HCT116 (cell line): ENCODE measurements at regions not wholly inside any gene's neighbourhood (a gene's known extent, or its start where the extent isn't known, plus 50 kb on each side); places are given as distances from the start of the nearest gene placed in this dataset.

Experiments
- ATAC-seq: fragments of 200-7000 bp; cut with Tn5 transposase; 2 replicates; pipeline ENCODE4 v1.9.1; 2020; ENCODE audit warnings: mild to moderate bottlenecking, moderate library complexity
- BruUV-seq: library from RNA; stranded (reverse); fragments of 400-500 nt; replicated peaks from 2 replicates; lab custom pipeline; 2021; lab: Mats Ljungman, UMichigan
- CTCF ChIA-PET: fragments of 300-600 bp; sonication (Branson Sonifier 250); formaldehyde crosslinking; loops from one replicate; lab custom pipeline; 2021; ENCODE audit warnings: antibody characterized with exemption; lab: Charles Lee
- POLR2A ChIA-PET: fragments of 300-600, 350-600 bp; sonication (Branson Sonifier 250); formaldehyde crosslinking; loops from one replicate; lab custom pipeline; 2021; ENCODE audit warnings: antibody characterized with exemption; lab: Charles Lee
- RAD21 ChIA-PET, 2 experiments: fragments of 300-600 bp; sonication (Branson Sonifier 250); formaldehyde crosslinking; loops; one replicate each; lab custom pipeline; 2023; ENCODE audit warnings: low total read pairs in 2 of 2; ENCODE audit not compliant: uncharacterized antibody in 2 of 2, unreplicated experiment in 2 of 2, low non-redundant PET in 1 of 2; lab: Charles Lee
- DNase-seq: peaks from one replicate; pipeline ENCODE4 v3.0.0-alpha.2; 2010; ENCODE audit warnings: low read depth, low spot score
- H2AFZ ChIP-seq: fragments of 200-600 bp; shearing (Covaris generic), sonication (generic); 2 replicates; pipeline ENCODE4 v1.6.1; 2017; ENCODE audit warnings: low read depth, mixed run types, mixed read lengths, antibody characterized with exemption, low read length; ENCODE audit not compliant: poor library complexity, severe bottlenecking
- H3K27ac ChIP-seq: 2 replicates; pipeline ENCODE4 v1.5.1; 2012; ENCODE audit warnings: low read depth, low read length
- H3K27me3 ChIP-seq: fragments of 200-600 bp; sonication (generic); 2 replicates; pipeline ENCODE4 v1.6.1; 2016; ENCODE audit warnings: mixed run types, low read length, mixed read lengths; ENCODE audit not compliant: insufficient read depth
- H3K36me3 ChIP-seq, 2 experiments: fragments of 200-500 bp in 1 of 2; fragments of 200-600 bp in 1 of 2; sonication (Bioruptor generic) in 1 of 2; sonication (generic) in 1 of 2; 2 replicates each; pipeline versions ENCODE4 v1.5.1 to v1.6.1; 2014 to 2016; ENCODE audit warnings: low read length in 2 of 2, inconsistent platforms in 1 of 2, mixed read lengths in 1 of 2, mixed run types in 1 of 2; ENCODE audit not compliant: insufficient read depth in 2 of 2, control insufficient read depth in 1 of 2
- H3K4me1 ChIP-seq, 2 experiments: fragments of 200-600 bp in 1 of 2; sonication (generic) in 1 of 2; 2 replicates each; pipeline versions ENCODE4 v1.5.1 to v1.6.1; 2012 to 2017; ENCODE audit warnings: low read length in 2 of 2, inconsistent platforms in 1 of 2, mild to moderate bottlenecking in 1 of 2, mixed read lengths in 1 of 2, mixed run types in 1 of 2, moderate library complexity in 1 of 2; ENCODE audit not compliant: insufficient read depth in 2 of 2, control insufficient read depth in 1 of 2
- H3K4me2 ChIP-seq: fragments of 200-600 bp; sonication (generic); 2 replicates; pipeline ENCODE4 v1.6.1; 2017; ENCODE audit warnings: mixed run types, low read length, mixed read lengths
- H3K4me3 ChIP-seq, 2 experiments: fragments of 200-600 bp in 1 of 2; sonication (generic) in 1 of 2; replicated peaks in 1 of 2; 2 replicates each; pipeline ENCODE4 v1.5.1; 2011 to 2016; ENCODE audit warnings: low read length in 2 of 2, control low read depth in 1 of 2, low read depth in 1 of 2, mild to moderate bottlenecking in 1 of 2, mixed read lengths in 1 of 2, mixed run types in 1 of 2
- H3K79me2 ChIP-seq: fragments of 200-600 bp; sonication (generic); 2 replicates; pipeline ENCODE4 v1.6.1; 2017; ENCODE audit warnings: mild to moderate bottlenecking, mixed run types, low read length, moderate library complexity, mixed read lengths; ENCODE audit not compliant: insufficient read depth
- H3K9ac ChIP-seq: fragments of 200-600 bp; sonication (generic); 2 replicates; pipeline ENCODE4 v1.6.1; 2016; ENCODE audit warnings: low read length, mixed read lengths
- H3K9me2 ChIP-seq: fragments of 200-600 bp; sonication (generic), shearing (Covaris generic); 2 replicates; pipeline ENCODE4 v1.6.1; 2017; ENCODE audit warnings: mixed run types, mild to moderate bottlenecking, moderate library complexity; ENCODE audit not compliant: insufficient read depth
- H3K9me3 ChIP-seq, 2 experiments: fragments of 200-500 bp in 1 of 2; fragments of 200-600 bp in 1 of 2; sonication (Bioruptor generic) in 1 of 2; sonication (generic) in 1 of 2; 2 replicates each; pipeline ENCODE4 v1.6.1; 2014 to 2017; ENCODE audit warnings: low read length in 2 of 2, mixed read lengths in 2 of 2, inconsistent platforms in 1 of 2, low read depth in 1 of 2, mild to moderate bottlenecking in 1 of 2, mixed run types in 1 of 2, moderate library complexity in 1 of 2; ENCODE audit not compliant: control insufficient read depth in 1 of 2, insufficient read depth in 1 of 2
- H4K20me1 ChIP-seq: fragments of 200-600 bp; sonication (generic), shearing (Covaris generic); 2 replicates; pipeline ENCODE4 v1.6.1; 2017; ENCODE audit warnings: mixed run types, mild to moderate bottlenecking, moderate library complexity; ENCODE audit not compliant: insufficient read depth
- ATF3 ChIP-seq: IDR thresholded peaks from 2 replicates; pipeline ENCODE4 v1.6.1; 2012
- CTCF ChIP-seq, 3 experiments: fragments of 200-600 bp in 1 of 3; sonication (generic) in 1 of 3; IDR thresholded peaks in 2 of 3; conservative IDR thresholded peaks in 1 of 3; 2 replicates each; pipeline ENCODE4 v1.5.1; 2012 to 2017; ENCODE audit warnings: low read depth in 2 of 3, low read length in 2 of 3, antibody characterized with exemption in 1 of 3, borderline replicate concordance in 1 of 3, control low read depth in 1 of 3, mild to moderate bottlenecking in 1 of 3, mixed read lengths in 1 of 3, mixed run types in 1 of 3, moderate library complexity in 1 of 3; ENCODE audit not compliant: insufficient read depth in 1 of 3
- POLR2AphosphoS5 ChIP-seq: IDR thresholded peaks from 2 replicates; pipeline ENCODE4 v1.6.1; 2011; ENCODE audit warnings: mild to moderate bottlenecking, low read depth, low read length, moderate library complexity
- YY1 ChIP-seq: IDR thresholded peaks from 2 replicates; pipeline ENCODE4 v1.6.1; 2011; ENCODE audit warnings: low read length, low read depth, moderate library complexity, mild to moderate bottlenecking; ENCODE audit not compliant: insufficient replicate concordance; ENCODE audit errors: extremely low read depth
- ZBTB33 ChIP-seq: IDR thresholded peaks from 2 replicates; pipeline ENCODE4 v1.6.1; 2011; ENCODE audit warnings: mild to moderate bottlenecking, low read length, moderate library complexity; ENCODE audit not compliant: insufficient replicate concordance; ENCODE audit errors: extremely low read depth
- ZFX ChIP-seq: fragments of 450-650 bp; IDR thresholded peaks from 2 replicates; pipeline ENCODE4 v1.6.1; 2017
- intact Hi-C: fragments of 100-400 bp; cut with micrococcal nuclease; formaldehyde crosslinking; loops from 2 replicates; pipeline ENCODE4 v1.10.0; 2022

- H3K4me2 ChIP-seq: no peak overlapping the region
- no peaks in the 10 kb centered on the region for H3K79me2 ChIP-seq
- H3K36me3 ChIP-seq: no peaks in the 10 kb centered on the region
- H3K9me2 ChIP-seq: no peaks in the 10 kb centered on the region
- intact Hi-C loops: no loop called here
- H3K27ac ChIP-seq: no peak overlapping the region
- H2AFZ ChIP-seq: no peak overlapping the region
- BruUV-seq: no TSS peak
- no peaks in the 10 kb centered on the region for H3K27me3 ChIP-seq
- ATAC-seq (no peak), DNase-seq (no peak)
- H3K9me3 ChIP-seq: no peaks in the 10 kb centered on the region
- no peaks in the 10 kb centered on the region for H3K4me1 ChIP-seq
- H3K9ac ChIP-seq: no peak overlapping the region
- ChIA-PET POLR2A (no interaction called here), CTCF (no interaction called here), RAD21 (no interaction called here)
- TF ChIP-seq ZFX (no peak), CTCF (IDR thresholded peaks at IDR 0.05 in 2 of 3, conservative IDR thresholded peaks at IDR 0.05 in 1 of 3; ENCODE audit: borderline replicate concordance in 1 of 3, insufficient read depth in 1 of 3, low read depth in 2 of 3, low read length in 2 of 3) (no peak), ZBTB33 (no peak), POLR2AphosphoS5 (no peak), ATF3 (no peak), YY1 (no peak)
- no peak overlapping the region for H3K4me3 ChIP-seq
- H4K20me1 ChIP-seq: no peaks in the 10 kb centered on the region
Measured at GRCh38 chr9:12997009-12997408, 222.2 kb downstream of the LURAP1L start.
